HCT116 (cell line): ENCODE measurements at regions not wholly inside any gene's neighbourhood (a gene's known extent, or its start where the extent isn't known, plus 50 kb on each side); places are given as distances from the start of the nearest gene placed in this dataset.

ENCODE experiments used
- ATAC-seq: fragments of 200-7000 bp; cut with Tn5 transposase; 2 replicates; pipeline ENCODE4 v1.9.1; 2020; ENCODE audit warnings: mild to moderate bottlenecking, moderate library complexity
- BruUV-seq: library from RNA; stranded (reverse); fragments of 400-500 nt; replicated peaks from 2 replicates; lab custom pipeline; 2021; lab: Mats Ljungman, UMichigan
- CTCF ChIA-PET: fragments of 300-600 bp; sonication (Branson Sonifier 250); formaldehyde crosslinking; loops from one replicate; lab custom pipeline; 2021; ENCODE audit warnings: antibody characterized with exemption; lab: Charles Lee
- POLR2A ChIA-PET: fragments of 300-600, 350-600 bp; sonication (Branson Sonifier 250); formaldehyde crosslinking; loops from one replicate; lab custom pipeline; 2021; ENCODE audit warnings: antibody characterized with exemption; lab: Charles Lee
- RAD21 ChIA-PET, 2 experiments: fragments of 300-600 bp; sonication (Branson Sonifier 250); formaldehyde crosslinking; loops; one replicate each; lab custom pipeline; 2023; ENCODE audit warnings: low total read pairs in 2 of 2; ENCODE audit not compliant: uncharacterized antibody in 2 of 2, unreplicated experiment in 2 of 2, low non-redundant PET in 1 of 2; lab: Charles Lee
- DNase-seq: peaks from one replicate; pipeline ENCODE4 v3.0.0-alpha.2; 2010; ENCODE audit warnings: low read depth, low spot score
- H2AFZ ChIP-seq: fragments of 200-600 bp; shearing (Covaris generic), sonication (generic); 2 replicates; pipeline ENCODE4 v1.6.1; 2017; ENCODE audit warnings: low read depth, mixed run types, mixed read lengths, antibody characterized with exemption, low read length; ENCODE audit not compliant: poor library complexity, severe bottlenecking
- H3K27ac ChIP-seq: 2 replicates; pipeline ENCODE4 v1.5.1; 2012; ENCODE audit warnings: low read depth, low read length
- H3K27me3 ChIP-seq: fragments of 200-600 bp; sonication (generic); 2 replicates; pipeline ENCODE4 v1.6.1; 2016; ENCODE audit warnings: mixed run types, low read length, mixed read lengths; ENCODE audit not compliant: insufficient read depth
- H3K36me3 ChIP-seq, 2 experiments: fragments of 200-500 bp in 1 of 2; fragments of 200-600 bp in 1 of 2; sonication (Bioruptor generic) in 1 of 2; sonication (generic) in 1 of 2; 2 replicates each; pipeline versions ENCODE4 v1.5.1 to v1.6.1; 2014 to 2016; ENCODE audit warnings: low read length in 2 of 2, inconsistent platforms in 1 of 2, mixed read lengths in 1 of 2, mixed run types in 1 of 2; ENCODE audit not compliant: insufficient read depth in 2 of 2, control insufficient read depth in 1 of 2
- H3K4me1 ChIP-seq, 2 experiments: fragments of 200-600 bp in 1 of 2; sonication (generic) in 1 of 2; 2 replicates each; pipeline versions ENCODE4 v1.5.1 to v1.6.1; 2012 to 2017; ENCODE audit warnings: low read length in 2 of 2, inconsistent platforms in 1 of 2, mild to moderate bottlenecking in 1 of 2, mixed read lengths in 1 of 2, mixed run types in 1 of 2, moderate library complexity in 1 of 2; ENCODE audit not compliant: insufficient read depth in 2 of 2, control insufficient read depth in 1 of 2
- H3K4me2 ChIP-seq: fragments of 200-600 bp; sonication (generic); 2 replicates; pipeline ENCODE4 v1.6.1; 2017; ENCODE audit warnings: mixed run types, low read length, mixed read lengths
- H3K4me3 ChIP-seq, 2 experiments: fragments of 200-600 bp in 1 of 2; sonication (generic) in 1 of 2; replicated peaks in 1 of 2; 2 replicates each; pipeline ENCODE4 v1.5.1; 2011 to 2016; ENCODE audit warnings: low read length in 2 of 2, control low read depth in 1 of 2, low read depth in 1 of 2, mild to moderate bottlenecking in 1 of 2, mixed read lengths in 1 of 2, mixed run types in 1 of 2
- H3K79me2 ChIP-seq: fragments of 200-600 bp; sonication (generic); 2 replicates; pipeline ENCODE4 v1.6.1; 2017; ENCODE audit warnings: mild to moderate bottlenecking, mixed run types, low read length, moderate library complexity, mixed read lengths; ENCODE audit not compliant: insufficient read depth
- H3K9ac ChIP-seq: fragments of 200-600 bp; sonication (generic); 2 replicates; pipeline ENCODE4 v1.6.1; 2016; ENCODE audit warnings: low read length, mixed read lengths
- H3K9me2 ChIP-seq: fragments of 200-600 bp; sonication (generic), shearing (Covaris generic); 2 replicates; pipeline ENCODE4 v1.6.1; 2017; ENCODE audit warnings: mixed run types, mild to moderate bottlenecking, moderate library complexity; ENCODE audit not compliant: insufficient read depth
- H3K9me3 ChIP-seq, 2 experiments: fragments of 200-500 bp in 1 of 2; fragments of 200-600 bp in 1 of 2; sonication (Bioruptor generic) in 1 of 2; sonication (generic) in 1 of 2; 2 replicates each; pipeline ENCODE4 v1.6.1; 2014 to 2017; ENCODE audit warnings: low read length in 2 of 2, mixed read lengths in 2 of 2, inconsistent platforms in 1 of 2, low read depth in 1 of 2, mild to moderate bottlenecking in 1 of 2, mixed run types in 1 of 2, moderate library complexity in 1 of 2; ENCODE audit not compliant: control insufficient read depth in 1 of 2, insufficient read depth in 1 of 2
- H4K20me1 ChIP-seq: fragments of 200-600 bp; sonication (generic), shearing (Covaris generic); 2 replicates; pipeline ENCODE4 v1.6.1; 2017; ENCODE audit warnings: mixed run types, mild to moderate bottlenecking, moderate library complexity; ENCODE audit not compliant: insufficient read depth
- CEBPB ChIP-seq: IDR thresholded peaks from 2 replicates; pipeline ENCODE4 v1.6.1; 2012; ENCODE audit warnings: low read depth
- EZH2 ChIP-seq: fragments of 200-600 bp; sonication (generic); IDR thresholded peaks from 2 replicates; pipeline ENCODE4 v1.6.1; 2017; ENCODE audit warnings: antibody characterized with exemption, mixed run types
- JUND ChIP-seq: IDR thresholded peaks from 2 replicates; pipeline ENCODE4 v1.6.1; 2012
- POLR2A ChIP-seq: IDR thresholded peaks from 2 replicates; pipeline ENCODE4 v1.7.0; 2011; ENCODE audit warnings: borderline replicate concordance; ENCODE audit not compliant: insufficient read depth, insufficient read length; ENCODE audit errors: extremely low read depth
- SIN3A ChIP-seq: IDR thresholded peaks from 2 replicates; pipeline ENCODE4 v1.6.1; 2012; ENCODE audit warnings: low read depth
- SP1 ChIP-seq: IDR thresholded peaks from 2 replicates; pipeline ENCODE4 v1.6.1; 2012; ENCODE audit warnings: low read depth
- TCF7L2 ChIP-seq: IDR thresholded peaks from 2 replicates; pipeline ENCODE4 v1.7.0; 2011; ENCODE audit warnings: borderline replicate concordance, inconsistent platforms; ENCODE audit not compliant: insufficient read depth, insufficient read length; ENCODE audit errors: extremely low read depth
- YY1 ChIP-seq: IDR thresholded peaks from 2 replicates; pipeline ENCODE4 v1.6.1; 2011; ENCODE audit warnings: low read length, low read depth, moderate library complexity, mild to moderate bottlenecking; ENCODE audit not compliant: insufficient replicate concordance; ENCODE audit errors: extremely low read depth
- intact Hi-C: fragments of 100-400 bp; cut with micrococcal nuclease; formaldehyde crosslinking; loops from 2 replicates; pipeline ENCODE4 v1.10.0; 2022
- TF ChIP-seq, protein P1 (sequence below): IDR thresholded peaks from 2 replicates; pipeline ENCODE4 v1.6.1; 2011; ENCODE audit warnings: mild to moderate bottlenecking, low read length, moderate library complexity; ENCODE audit not compliant: insufficient replicate concordance; ENCODE audit errors: extremely low read depth
- TF ChIP-seq, protein P2 (sequence below), 3 experiments: fragments of 200-600 bp in 1 of 3; sonication (generic) in 1 of 3; IDR thresholded peaks in 2 of 3; conservative IDR thresholded peaks in 1 of 3; 2 replicates each; pipeline ENCODE4 v1.5.1; 2012 to 2017; ENCODE audit warnings: low read depth in 2 of 3, low read length in 2 of 3, antibody characterized with exemption in 1 of 3, borderline replicate concordance in 1 of 3, control low read depth in 1 of 3, mild to moderate bottlenecking in 1 of 3, mixed read lengths in 1 of 3, mixed run types in 1 of 3, moderate library complexity in 1 of 3; ENCODE audit not compliant: insufficient read depth in 1 of 3

DNA sequence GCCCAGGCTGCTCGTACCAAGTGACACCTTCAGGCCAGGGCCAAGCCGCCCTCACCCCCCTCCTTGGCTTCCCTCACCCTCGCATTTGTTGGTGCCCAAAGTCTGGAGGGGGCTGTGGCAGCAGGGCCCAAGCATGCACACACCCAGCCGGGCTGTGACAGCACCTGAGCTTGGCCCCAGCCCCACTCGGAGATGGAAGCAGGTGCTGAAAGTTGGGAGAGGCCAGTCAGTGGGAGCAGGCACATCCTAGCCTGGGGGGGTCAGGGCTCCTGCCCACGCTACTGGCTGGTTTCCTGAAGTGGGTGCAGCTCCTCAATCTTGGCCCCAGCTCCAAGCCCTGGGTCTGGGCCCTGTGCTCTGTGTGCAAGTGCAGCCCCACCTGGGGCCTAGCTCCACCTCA, 228.0 kb downstream of the RDH14 start:
- H4K20me1 ChIP-seq, result no peaks in the 10 kb centered on the region
- CTCF ChIA-PET, result no interaction called here
- BruUV-seq, result no TSS peak
- H3K79me2 ChIP-seq, result no peaks in the 10 kb centered on the region
- no peaks in the 10 kb centered on the region for H3K4me1 ChIP-seq
- no peaks in the 10 kb centered on the region for H3K9me2 ChIP-seq
- H3K4me3 ChIP-seq, result no peak overlapping the region
- H3K27me3 ChIP-seq, result peaks cover 33% of the 10 kb centered on the region
- H2AFZ ChIP-seq, result no peak overlapping the region
- no peak overlapping the region for H3K4me2 ChIP-seq
- POLR2A ChIA-PET, result no interaction called here
- TF ChIP-seq POLR2A (no peak), SIN3A (no peak), SP1 (no peak), CEBPB (no peak), EZH2 (no peak), TCF7L2 (no peak), JUND (no peak), YY1 (no peak)
- TF ChIP-seq, protein P1, sequence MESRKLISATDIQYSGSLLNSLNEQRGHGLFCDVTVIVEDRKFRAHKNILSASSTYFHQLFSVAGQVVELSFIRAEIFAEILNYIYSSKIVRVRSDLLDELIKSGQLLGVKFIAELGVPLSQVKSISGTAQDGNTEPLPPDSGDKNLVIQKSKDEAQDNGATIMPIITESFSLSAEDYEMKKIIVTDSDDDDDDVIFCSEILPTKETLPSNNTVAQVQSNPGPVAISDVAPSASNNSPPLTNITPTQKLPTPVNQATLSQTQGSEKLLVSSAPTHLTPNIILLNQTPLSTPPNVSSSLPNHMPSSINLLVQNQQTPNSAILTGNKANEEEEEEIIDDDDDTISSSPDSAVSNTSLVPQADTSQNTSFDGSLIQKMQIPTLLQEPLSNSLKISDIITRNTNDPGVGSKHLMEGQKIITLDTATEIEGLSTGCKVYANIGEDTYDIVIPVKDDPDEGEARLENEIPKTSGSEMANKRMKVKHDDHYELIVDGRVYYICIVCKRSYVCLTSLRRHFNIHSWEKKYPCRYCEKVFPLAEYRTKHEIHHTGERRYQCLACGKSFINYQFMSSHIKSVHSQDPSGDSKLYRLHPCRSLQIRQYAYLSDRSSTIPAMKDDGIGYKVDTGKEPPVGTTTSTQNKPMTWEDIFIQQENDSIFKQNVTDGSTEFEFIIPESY, result no peak
- TF ChIP-seq, protein P2, sequence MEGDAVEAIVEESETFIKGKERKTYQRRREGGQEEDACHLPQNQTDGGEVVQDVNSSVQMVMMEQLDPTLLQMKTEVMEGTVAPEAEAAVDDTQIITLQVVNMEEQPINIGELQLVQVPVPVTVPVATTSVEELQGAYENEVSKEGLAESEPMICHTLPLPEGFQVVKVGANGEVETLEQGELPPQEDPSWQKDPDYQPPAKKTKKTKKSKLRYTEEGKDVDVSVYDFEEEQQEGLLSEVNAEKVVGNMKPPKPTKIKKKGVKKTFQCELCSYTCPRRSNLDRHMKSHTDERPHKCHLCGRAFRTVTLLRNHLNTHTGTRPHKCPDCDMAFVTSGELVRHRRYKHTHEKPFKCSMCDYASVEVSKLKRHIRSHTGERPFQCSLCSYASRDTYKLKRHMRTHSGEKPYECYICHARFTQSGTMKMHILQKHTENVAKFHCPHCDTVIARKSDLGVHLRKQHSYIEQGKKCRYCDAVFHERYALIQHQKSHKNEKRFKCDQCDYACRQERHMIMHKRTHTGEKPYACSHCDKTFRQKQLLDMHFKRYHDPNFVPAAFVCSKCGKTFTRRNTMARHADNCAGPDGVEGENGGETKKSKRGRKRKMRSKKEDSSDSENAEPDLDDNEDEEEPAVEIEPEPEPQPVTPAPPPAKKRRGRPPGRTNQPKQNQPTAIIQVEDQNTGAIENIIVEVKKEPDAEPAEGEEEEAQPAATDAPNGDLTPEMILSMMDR (IDR thresholded peaks at IDR 0.05 in 2 of 3, conservative IDR thresholded peaks at IDR 0.05 in 1 of 3; ENCODE audit: borderline replicate concordance in 1 of 3, insufficient read depth in 1 of 3, low read depth in 2 of 3, low read length in 2 of 3), result no peak
- no peaks in the 10 kb centered on the region for H3K9me3 ChIP-seq
- RAD21 ChIA-PET, result no interaction called here
- ATAC-seq, result no peak
- no peaks in the 10 kb centered on the region for H3K36me3 ChIP-seq
- intact Hi-C loops, result no loop called here
- H3K9ac ChIP-seq, result no peak overlapping the region
- no peak for DNase-seq
- no peak overlapping the region for H3K27ac ChIP-seq
